DOHH2 (cell line): ENCODE measurements at regions not wholly inside any gene's neighbourhood (a gene's known extent, or its start where the extent isn't known, plus 50 kb on each side); places are given as distances from the start of the nearest gene placed in this dataset.

Experiments used
- EZH2phosphoT487 ChIP-seq: fragments of 200-600 bp; sonication (generic); IDR thresholded peaks from 2 replicates; pipeline ENCODE4 v1.6.1; 2017; ENCODE audit warnings: borderline replicate concordance, mild to moderate bottlenecking, antibody characterized with exemption, low read length, moderate library complexity, mixed read lengths
- TF ChIP-seq, protein P1 (sequence below): fragments of 200-600 bp; sonication (generic); IDR thresholded peaks from one replicate; pipeline ENCODE4 v1.5.1; 2014; ENCODE audit warnings: antibody characterized with exemption, mild to moderate bottlenecking, low read depth, low read length; ENCODE audit not compliant: poor library complexity, severe bottlenecking

DNA sequence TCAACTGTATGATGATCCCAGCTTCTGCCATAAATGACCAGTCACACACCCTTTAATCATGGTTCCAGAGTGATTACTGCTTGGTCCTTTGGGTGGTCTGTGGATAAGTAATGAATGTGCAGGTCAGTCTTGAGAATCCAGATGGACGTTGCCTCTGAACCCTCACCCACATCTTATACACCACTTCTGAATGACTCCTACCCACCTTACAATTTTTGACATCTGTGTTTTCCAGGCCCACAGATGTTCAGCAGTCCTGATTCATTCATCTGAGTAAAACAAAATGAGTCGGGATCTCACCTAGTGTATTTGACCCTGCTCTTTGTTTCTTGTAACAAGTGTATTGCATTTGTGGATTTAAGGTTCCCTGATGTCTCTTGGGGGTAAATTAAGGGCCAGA lies 194.1 kb upstream of the CCDC68 start:
- TF ChIP-seq, protein P1, sequence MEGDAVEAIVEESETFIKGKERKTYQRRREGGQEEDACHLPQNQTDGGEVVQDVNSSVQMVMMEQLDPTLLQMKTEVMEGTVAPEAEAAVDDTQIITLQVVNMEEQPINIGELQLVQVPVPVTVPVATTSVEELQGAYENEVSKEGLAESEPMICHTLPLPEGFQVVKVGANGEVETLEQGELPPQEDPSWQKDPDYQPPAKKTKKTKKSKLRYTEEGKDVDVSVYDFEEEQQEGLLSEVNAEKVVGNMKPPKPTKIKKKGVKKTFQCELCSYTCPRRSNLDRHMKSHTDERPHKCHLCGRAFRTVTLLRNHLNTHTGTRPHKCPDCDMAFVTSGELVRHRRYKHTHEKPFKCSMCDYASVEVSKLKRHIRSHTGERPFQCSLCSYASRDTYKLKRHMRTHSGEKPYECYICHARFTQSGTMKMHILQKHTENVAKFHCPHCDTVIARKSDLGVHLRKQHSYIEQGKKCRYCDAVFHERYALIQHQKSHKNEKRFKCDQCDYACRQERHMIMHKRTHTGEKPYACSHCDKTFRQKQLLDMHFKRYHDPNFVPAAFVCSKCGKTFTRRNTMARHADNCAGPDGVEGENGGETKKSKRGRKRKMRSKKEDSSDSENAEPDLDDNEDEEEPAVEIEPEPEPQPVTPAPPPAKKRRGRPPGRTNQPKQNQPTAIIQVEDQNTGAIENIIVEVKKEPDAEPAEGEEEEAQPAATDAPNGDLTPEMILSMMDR = no peak
- no peak for TF ChIP-seq EZH2phosphoT487
